Smooth muscle cell (in vitro differentiated cells): ENCODE measurements at regions not wholly inside any gene's neighbourhood (a gene's known extent, or its start where the extent isn't known, plus 50 kb on each side); places are given as distances from the start of the nearest gene placed in this dataset.

Source experiments
- DNase-seq: peaks from one replicate; lab custom pipeline; 2025; ENCODE audit not compliant: unreplicated experiment; lab: John Stamatoyannopoulos, UW
- H2AFZ ChIP-seq: fragments of 200-600 bp; sonication (generic); 2 replicates; pipeline ENCODE4 v1.6.0; 2016; ENCODE audit warnings: antibody characterized with exemption, low read depth, mild to moderate bottlenecking
- H3F3A ChIP-seq: fragments of 200-600 bp; sonication (generic); 2 replicates; pipeline ENCODE4 v1.6.0; 2017; ENCODE audit warnings: antibody characterized with exemption, low read depth
- H3K27ac ChIP-seq: fragments of 200-600 bp; sonication (generic); 2 replicates; pipeline ENCODE4 v1.5.1; 2016; ENCODE audit warnings: low read depth, mild to moderate bottlenecking
- H3K27me3 ChIP-seq: fragments of 200-600 bp; sonication (generic); 2 replicates; pipeline ENCODE4 v1.6.1; 2016; ENCODE audit warnings: low read depth, mild to moderate bottlenecking
- H3K36me3 ChIP-seq: fragments of 200-600 bp; sonication (generic); 2 replicates; pipeline ENCODE4 v1.5.1; 2016; ENCODE audit warnings: low read depth
- H3K4me1 ChIP-seq: fragments of 200-600 bp; sonication (generic); 2 replicates; pipeline ENCODE4 v1.5.1; 2016; ENCODE audit warnings: low read depth
- H3K4me2 ChIP-seq: fragments of 200-600 bp; sonication (generic); 2 replicates; pipeline ENCODE4 v1.6.0; 2016; ENCODE audit warnings: mild to moderate bottlenecking
- H3K4me3 ChIP-seq: fragments of 200-600 bp; sonication (generic); 2 replicates; pipeline ENCODE4 v1.5.1; 2016; ENCODE audit warnings: mild to moderate bottlenecking
- H3K79me2 ChIP-seq: fragments of 200-600 bp; sonication (generic); 2 replicates; pipeline ENCODE4 v1.6.0; 2016; ENCODE audit warnings: low read depth, mild to moderate bottlenecking
- H3K9ac ChIP-seq: fragments of 200-600 bp; sonication (generic); 2 replicates; pipeline ENCODE4 v1.6.0; 2016; ENCODE audit warnings: low read depth
- H3K9me3 ChIP-seq: fragments of 200-600 bp; sonication (generic); replicated peaks from 2 replicates; pipeline ENCODE4 v1.5.1; 2016; ENCODE audit warnings: low read depth
- H4K20me1 ChIP-seq: fragments of 200-600 bp; sonication (generic); 2 replicates; pipeline ENCODE4 v1.6.0; 2016; ENCODE audit warnings: low read depth
- WGBS: methylation state at CpG from one replicate; pipeline ENCODE4 v1.1.7; 2016; ENCODE audit warnings: low lambda C conversion rate; 5-methylcytosine and 5-hydroxymethylcytosine counted together
- TF ChIP-seq, protein P1 (sequence below): fragments of 200-600 bp; sonication (generic); IDR thresholded peaks from 2 replicates; pipeline ENCODE4 v1.5.1; 2017; ENCODE audit warnings: borderline replicate concordance, mild to moderate bottlenecking, antibody characterized with exemption; ENCODE audit not compliant: insufficient read depth, poor library complexity, severe bottlenecking

- Histone ChIP-seq H3K4me2 (no peak overlapping the region), H3K9ac (no peak overlapping the region), H3K4me1 (no peaks in the 10 kb centered on the region), H3K4me3 (no peak overlapping the region), H3K9me3 (no peaks in the 10 kb centered on the region), H3K79me2 (no peaks in the 10 kb centered on the region), H2AFZ (no peak overlapping the region), H3F3A (no peaks in the 10 kb centered on the region), H3K36me3 (no peaks in the 10 kb centered on the region), H3K27ac (no peak overlapping the region), H3K27me3 (no peaks in the 10 kb centered on the region), H4K20me1 (no peaks in the 10 kb centered on the region)
- DNase-seq = no peak
- TF ChIP-seq, protein P1, sequence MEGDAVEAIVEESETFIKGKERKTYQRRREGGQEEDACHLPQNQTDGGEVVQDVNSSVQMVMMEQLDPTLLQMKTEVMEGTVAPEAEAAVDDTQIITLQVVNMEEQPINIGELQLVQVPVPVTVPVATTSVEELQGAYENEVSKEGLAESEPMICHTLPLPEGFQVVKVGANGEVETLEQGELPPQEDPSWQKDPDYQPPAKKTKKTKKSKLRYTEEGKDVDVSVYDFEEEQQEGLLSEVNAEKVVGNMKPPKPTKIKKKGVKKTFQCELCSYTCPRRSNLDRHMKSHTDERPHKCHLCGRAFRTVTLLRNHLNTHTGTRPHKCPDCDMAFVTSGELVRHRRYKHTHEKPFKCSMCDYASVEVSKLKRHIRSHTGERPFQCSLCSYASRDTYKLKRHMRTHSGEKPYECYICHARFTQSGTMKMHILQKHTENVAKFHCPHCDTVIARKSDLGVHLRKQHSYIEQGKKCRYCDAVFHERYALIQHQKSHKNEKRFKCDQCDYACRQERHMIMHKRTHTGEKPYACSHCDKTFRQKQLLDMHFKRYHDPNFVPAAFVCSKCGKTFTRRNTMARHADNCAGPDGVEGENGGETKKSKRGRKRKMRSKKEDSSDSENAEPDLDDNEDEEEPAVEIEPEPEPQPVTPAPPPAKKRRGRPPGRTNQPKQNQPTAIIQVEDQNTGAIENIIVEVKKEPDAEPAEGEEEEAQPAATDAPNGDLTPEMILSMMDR = no peak
- WGBS = 90% methylated on average over 15 of the region's 16 CpGs
Observed at GRCh38 chr22:49112661-49113626, 714.7 kb downstream of the BRD1 start.

- no peaks in the 10 kb centered on the region for H3K79me2 ChIP-seq
- no peak overlapping the region for H3K4me2 ChIP-seq
- H3F3A ChIP-seq = no peaks in the 10 kb centered on the region
- no peak overlapping the region for H3K4me3 ChIP-seq
- no peaks in the 10 kb centered on the region for H3K27me3 ChIP-seq
- no peak overlapping the region for H2AFZ ChIP-seq
- no peaks in the 10 kb centered on the region for H3K36me3 ChIP-seq
- TF ChIP-seq, protein P1 = no peak
- WGBS = 93% methylated on average over 15 of the region's 15 CpGs
- H4K20me1 ChIP-seq = no peaks in the 10 kb centered on the region
- H3K9me3 ChIP-seq = no peaks in the 10 kb centered on the region
- no peak for DNase-seq
- no peaks in the 10 kb centered on the region for H3K4me1 ChIP-seq
- no peak overlapping the region for H3K9ac ChIP-seq
- no peak overlapping the region for H3K27ac ChIP-seq
Observed at GRCh38 chr22:49112176-49112575, 715.5 kb downstream of the BRD1 start.

GRCh38 chr22:49111085-49111484 lies 716.6 kb downstream of the BRD1 start:
- H3K27me3 ChIP-seq = no peaks in the 10 kb centered on the region
- H4K20me1 ChIP-seq = no peaks in the 10 kb centered on the region
- H3K4me1 ChIP-seq = no peaks in the 10 kb centered on the region
- DNase-seq = no peak
- H3K27ac ChIP-seq = no peak overlapping the region
- H3K4me2 ChIP-seq = no peak overlapping the region
- no peak overlapping the region for H3K9ac ChIP-seq
- H3K36me3 ChIP-seq = no peaks in the 10 kb centered on the region
- TF ChIP-seq, protein P1 = no peak
- H3K79me2 ChIP-seq = no peaks in the 10 kb centered on the region
- H2AFZ ChIP-seq = no peak overlapping the region
- no peaks in the 10 kb centered on the region for H3K9me3 ChIP-seq
- no peaks in the 10 kb centered on the region for H3F3A ChIP-seq
- no peak overlapping the region for H3K4me3 ChIP-seq
- 95% methylated on average over 15 of the region's 15 CpGs for WGBS
